Suppressor macrophage treated with lipopolysaccharide for 4 hours (primary cell): ENCODE measurements at regions not wholly inside any gene's neighbourhood (a gene's known extent, or its start where the extent isn't known, plus 50 kb on each side); places are given as distances from the start of the nearest gene placed in this dataset.
A peak's percentile ranks its signal among the peaks of the same experiment; 100 is the strongest.
"Not testable (repeated sequence)": the region's sequence is repeated elsewhere in the genome, so short reads cannot be mapped to it uniquely, and the experiment has no call there.

Experiments
- DNase-seq: peaks from one replicate; pipeline ENCODE4 v3.0.0-alpha.2; 2020

GRCh38 chr13:42373048-42373812 is 101.3 kb downstream of the AKAP11 start:
- no peak for DNase-seq

- DNase-seq: no peak
These were observed 103.7 kb downstream of the AKAP11 start for GRCh38 chr13:42375663-42376062.

- DNase-seq: peak; percentile 50
These were observed 105.9 kb downstream of the AKAP11 start for GRCh38 chr13:42377640-42378382.

DNA sequence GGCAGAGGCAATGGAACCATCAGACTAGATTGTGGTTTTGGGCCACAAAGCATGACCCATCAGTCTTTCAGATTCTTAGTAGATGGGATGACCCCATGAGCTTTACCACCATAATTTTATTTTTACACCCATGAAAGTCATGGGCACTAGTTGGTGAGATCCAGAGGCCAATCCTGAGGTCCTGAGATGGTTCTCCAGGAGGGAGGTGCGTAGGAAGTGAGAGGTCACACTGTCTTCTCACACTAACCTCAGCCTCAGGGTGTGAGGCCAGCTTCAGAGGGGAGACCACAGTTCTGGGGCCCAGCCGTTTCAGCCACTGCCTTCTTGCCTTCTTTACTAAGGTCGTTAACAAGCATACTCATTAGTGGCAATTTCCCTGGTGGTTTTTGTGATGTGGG is 106.4 kb downstream of the AKAP11 start:
- no peak for DNase-seq

- no peak for DNase-seq
These were observed 107.3 kb downstream of the AKAP11 start for GRCh38 chr13:42379241-42379640.

DNA sequence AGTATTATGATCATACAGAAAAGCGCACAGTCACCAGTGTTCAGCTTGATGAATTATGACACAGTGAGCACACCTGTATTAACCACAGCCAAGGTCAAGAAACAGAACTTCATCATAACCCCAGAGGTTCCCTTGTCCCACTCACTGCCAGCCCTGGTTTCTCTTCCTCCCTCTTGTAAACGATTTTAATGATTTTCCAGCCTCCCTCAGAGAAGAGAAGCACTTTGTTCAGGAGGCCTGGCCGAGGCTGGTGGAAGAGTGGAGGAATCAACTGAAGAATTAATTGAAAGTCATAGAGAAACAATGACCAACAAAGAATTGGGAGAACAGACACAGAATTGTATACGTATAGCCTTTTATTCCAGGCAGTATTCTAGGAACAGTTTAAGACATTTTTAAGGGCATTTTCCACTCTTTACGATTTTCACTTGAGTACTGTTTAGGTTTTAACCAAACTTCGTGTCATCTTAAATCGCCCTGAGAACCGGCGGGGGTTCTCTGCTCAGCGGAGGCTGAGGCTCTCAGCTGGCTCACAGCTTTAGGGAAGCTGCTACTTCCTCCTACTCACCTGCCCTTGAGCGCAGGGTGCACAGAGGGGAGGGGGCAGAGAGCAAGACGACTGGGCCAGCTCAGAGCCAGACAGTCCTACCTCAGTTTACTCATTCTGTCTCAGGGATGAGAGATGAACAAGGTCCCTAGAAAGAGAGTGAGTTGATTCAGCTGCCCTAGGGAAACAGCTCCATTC is 108.6 kb downstream of the AKAP11 start:
- DNase-seq: no peak

DNA sequence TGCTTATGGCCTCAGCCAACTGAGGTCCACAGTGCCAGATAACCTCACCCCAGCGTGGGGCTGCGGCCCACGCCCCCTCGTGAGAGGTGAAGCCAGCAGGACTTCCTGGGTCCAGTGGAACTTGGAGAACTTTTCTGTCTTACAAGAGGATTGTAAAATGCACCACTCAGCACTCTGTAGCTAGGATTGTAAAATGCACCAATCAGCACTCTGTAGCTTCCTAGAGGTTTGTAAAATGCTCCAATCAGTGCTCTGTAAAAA is 109.1 kb downstream of the AKAP11 start:
- no peak for DNase-seq

GRCh38 chr13:42381426-42381825 is 109.5 kb downstream of the AKAP11 start:
- not testable (repeated sequence) for DNase-seq

DNA sequence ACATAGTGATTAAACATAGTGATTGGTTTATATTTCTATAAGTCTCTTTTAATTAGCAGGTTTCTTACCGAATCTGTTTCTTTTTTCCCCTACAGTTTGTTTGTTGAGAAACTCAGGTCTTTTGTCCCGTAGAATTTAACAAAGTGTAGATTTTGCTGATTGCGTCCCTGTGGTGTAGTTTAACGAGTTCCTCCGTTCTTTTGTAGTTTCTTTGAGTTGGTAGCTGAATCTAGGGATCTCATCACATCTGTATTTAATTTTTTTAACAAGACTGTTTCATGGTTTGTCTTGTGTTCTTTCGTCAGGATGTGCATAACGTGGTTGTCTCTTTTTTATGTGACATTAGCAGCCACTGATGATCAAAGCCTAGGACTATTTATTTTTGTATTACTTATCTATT is 111.1 kb downstream of the AKAP11 start:
- DNase-seq: no peak

DNA sequence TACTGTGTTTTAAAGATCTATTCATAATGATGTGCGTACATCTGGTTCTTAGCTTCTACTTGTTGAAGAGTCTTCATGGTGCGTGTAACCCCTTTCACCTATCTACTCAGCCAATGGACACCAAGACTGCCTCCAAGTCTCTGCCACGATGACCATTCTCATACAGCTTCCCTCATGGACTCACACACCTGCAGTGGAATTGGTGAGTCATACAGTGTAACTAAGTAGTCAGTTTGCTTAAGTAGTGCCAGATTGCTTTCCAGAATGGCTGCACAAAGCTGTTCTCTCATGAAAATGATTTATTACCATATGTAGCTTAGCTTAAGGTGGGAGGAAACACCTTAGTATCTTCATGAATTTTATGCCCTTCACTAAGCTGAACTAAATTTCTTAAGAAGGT is 112.3 kb downstream of the AKAP11 start:
- no peak for DNase-seq

DNA sequence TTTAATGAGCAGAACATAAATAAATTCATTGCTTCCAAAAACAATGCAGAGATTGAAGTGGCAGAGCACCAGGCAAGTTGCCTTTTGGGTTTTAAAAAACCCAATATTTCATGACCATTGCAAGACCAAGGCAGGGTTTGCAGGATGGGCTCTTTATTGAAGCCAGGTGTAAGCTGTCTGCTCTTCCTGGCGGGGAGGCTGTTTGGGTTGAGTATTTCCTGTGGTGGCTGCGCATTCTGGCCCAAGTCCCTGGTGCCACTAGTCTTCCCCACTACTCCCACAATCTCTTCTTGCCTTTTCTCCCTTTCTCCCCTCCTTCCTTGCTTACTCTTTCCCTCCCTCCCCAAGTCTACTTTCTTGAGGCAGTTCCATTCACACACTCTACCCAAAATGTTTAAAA is 116.4 kb downstream of the AKAP11 start:
- DNase-seq: no peak

DNA sequence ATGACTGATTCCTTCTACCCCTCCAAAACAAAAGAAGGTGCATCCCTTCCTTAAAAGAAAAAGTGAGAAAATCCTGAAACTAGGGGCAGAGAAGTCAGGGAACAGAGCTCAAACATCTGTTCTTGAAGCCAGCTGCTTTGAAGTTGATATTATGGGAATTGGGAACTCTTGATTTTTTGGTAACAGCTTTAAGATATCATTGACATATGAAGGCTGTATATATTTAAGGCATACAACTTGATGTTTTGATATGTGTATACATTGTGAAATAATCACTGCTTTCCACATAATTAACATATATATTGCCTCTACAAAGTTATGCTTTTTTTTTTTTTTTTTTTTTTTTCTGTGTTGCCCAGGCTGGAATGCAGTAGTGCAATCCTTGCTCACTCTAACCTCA is 117.1 kb downstream of the AKAP11 start:
- no peak for DNase-seq

GRCh38 chr13:42392180-42392579 is 120.2 kb downstream of the AKAP11 start:
- DNase-seq: no peak

DNA sequence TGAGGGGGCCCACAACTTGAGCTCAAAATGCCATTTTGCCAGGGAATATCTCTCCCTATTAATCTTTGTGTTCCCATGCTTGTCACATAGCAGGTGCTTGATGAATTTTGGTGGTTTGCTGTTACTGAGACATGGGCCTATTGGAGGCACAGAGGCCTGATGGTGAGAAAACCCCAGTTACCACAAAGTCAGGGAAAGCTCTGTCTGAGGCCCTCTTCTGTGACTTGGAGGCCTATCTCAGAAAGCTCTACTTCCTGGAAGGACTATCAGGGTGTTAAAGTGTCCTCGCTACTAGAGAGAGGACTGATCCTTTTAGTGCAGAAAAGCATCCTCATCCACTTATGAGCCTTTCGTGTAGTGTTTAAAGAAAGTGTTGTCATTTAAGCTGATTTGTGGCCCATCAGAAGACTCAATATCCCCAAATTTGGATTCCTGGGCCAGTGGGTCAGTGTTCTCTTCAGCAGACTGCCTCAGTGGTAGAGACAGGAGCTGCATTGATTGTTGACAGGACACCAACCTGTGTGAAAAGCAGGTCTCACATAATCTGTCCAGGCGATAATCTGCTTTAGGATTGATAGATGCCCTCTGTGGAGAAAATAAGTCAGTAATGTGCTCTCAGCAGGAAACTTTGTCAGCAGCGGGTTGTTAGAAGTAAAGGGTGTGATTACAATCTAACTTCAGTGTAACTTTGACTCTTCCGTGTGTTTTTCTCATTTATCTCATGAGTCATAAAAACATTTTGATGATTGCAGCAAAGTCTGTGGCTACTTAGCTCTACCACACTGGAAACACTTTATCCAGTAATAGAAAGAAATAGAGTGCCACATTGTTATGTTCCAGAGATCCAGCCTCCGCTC is 121.0 kb downstream of the AKAP11 start:
- no peak for DNase-seq

DNA sequence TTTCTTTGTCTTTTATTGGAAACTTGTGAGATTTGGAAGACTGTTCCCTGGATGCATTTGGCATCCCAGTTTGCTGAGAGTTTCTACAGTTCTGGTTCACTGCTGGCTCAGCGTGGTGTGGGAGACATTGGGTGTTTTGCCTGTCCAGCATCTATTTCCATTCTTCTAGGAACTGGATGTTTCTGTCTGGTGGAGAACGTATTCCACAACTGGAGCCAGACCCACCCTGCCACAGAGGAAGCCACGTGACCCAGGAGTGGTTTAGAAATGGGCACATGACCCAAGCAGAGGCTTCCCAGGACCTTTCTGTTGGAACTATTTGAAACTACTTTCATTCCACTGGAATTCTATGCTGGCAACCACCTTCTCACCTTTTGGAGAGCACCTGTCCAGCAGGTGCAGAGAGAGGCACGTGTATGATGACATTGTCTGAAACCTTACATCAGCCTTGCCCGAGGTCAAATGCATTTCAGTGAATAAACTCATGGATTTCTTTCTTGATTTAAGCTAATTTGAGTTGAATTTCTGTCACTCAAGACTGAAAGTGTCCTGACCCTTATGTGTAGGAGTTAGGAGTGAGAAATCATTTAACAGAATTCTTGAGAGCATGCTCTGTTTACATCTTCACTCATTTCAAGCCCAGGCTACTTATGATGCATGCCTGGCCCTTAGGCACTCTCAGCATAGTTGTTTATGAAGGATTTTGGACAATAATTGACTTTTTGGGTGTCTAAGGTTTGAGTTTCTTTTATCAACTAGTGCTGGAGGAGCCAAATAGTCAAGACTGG is 121.8 kb downstream of the AKAP11 start:
- no peak for DNase-seq

DNA sequence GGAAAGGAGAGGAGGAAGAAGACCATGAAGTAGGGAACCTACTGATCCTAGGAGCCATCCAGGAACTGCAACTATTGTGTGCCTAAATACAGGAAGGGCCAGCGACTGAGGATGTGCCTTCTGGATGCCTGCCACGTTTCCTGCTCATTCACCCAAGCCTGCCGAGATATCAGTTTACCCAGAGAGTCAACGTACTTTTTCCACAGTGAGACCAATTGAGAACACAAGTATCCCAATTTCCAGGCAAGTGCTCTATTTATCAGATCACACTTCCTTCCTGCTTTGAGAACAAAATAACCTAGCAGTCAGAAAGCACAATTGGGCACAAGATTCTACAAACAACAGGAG is 122.4 kb downstream of the AKAP11 start:
- DNase-seq: no peak

- no peak for DNase-seq
These were observed 122.7 kb downstream of the AKAP11 start for GRCh38 chr13:42394711-42395085.

DNA sequence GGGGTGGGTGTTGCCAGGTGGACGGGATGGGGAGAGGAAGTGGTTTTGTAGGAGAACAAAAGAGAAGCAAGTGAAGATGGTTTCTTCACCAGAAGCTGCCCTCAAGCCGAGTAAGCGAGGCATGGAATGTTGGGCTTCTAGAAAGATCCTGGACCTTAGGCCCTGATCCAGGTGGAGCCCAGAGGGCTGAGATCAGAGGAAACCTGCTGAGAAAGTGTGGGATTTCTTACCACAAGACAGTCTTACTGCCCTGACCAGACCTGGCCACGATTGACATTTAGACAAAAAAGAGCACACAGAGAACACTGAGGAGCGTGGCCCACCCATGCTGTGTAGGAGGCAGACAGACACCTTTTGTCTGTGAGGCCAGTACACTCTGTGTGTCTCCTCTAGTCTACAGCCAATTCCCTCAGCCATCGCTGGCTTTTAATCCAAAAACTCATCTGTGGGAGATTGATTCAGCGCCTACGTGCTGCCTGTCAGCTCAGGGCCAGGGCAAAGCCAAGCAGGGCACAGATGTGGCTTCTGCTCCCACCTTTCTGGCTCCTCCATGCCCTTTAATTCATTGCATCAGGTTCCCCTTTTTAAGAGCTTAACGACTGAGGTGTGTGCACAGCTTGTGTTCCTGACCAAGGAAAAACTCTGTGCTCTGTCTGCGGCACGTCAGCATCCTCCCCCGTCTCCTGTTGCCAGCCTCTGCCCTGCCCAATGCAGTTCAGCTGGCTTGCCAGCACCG is 123.3 kb downstream of the AKAP11 start:
- no peak for DNase-seq

DNA sequence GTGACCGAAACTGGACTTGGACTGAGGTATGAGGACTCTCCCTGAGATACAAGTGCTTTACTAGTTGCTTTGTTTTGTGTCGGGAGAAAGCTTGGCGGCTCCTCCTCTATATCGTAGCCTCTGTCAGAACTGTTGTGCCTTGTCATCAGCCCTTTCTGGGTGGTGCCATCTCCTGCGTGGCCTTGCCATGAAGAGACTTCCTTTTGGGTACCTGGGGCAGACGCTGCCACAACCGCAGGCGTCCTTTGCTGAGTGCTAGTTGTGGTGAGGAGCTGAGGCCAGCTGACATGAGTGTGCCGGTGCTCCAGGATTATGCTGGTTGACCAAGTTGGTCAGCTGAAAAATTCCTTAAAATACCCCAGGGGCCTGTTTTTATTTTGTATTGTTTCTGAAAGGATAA is 124.5 kb downstream of the AKAP11 start:
- DNase-seq: no peak

GRCh38 chr13:42396901-42397655 is 125.1 kb downstream of the AKAP11 start:
- no peak for DNase-seq

DNA sequence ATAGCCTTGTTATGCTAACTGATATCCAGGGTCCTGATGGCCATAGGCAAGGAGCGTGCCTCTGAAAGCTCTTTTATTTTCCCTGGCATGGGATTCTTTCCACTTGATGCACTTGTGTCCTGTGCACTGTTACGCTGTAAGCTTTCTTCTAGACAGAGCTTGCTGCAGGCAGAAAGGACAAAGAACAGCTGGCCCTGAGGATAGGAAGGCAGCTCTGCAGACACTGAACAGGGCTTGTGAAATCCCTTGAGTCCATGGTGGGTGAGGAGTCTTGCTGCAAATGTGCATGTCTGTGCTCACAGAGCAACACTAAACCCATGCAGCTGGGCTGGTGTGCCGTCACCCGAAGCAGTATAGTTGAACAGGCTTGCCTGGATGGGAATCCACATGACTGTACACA is 126.6 kb downstream of the AKAP11 start:
- no peak for DNase-seq
